NCI-H2107 treated with DMSO at 0.1 percent for 48 hours (cell line): ENCODE measurements at regions not wholly inside any gene's neighbourhood (a gene's known extent, or its start where the extent isn't known, plus 50 kb on each side); places are given as distances from the start of the nearest gene placed in this dataset.

Experiments
- DNase-seq: peaks from one replicate; lab custom pipeline; 2025; ENCODE audit not compliant: unreplicated experiment; lab: John Stamatoyannopoulos, UW

DNA sequence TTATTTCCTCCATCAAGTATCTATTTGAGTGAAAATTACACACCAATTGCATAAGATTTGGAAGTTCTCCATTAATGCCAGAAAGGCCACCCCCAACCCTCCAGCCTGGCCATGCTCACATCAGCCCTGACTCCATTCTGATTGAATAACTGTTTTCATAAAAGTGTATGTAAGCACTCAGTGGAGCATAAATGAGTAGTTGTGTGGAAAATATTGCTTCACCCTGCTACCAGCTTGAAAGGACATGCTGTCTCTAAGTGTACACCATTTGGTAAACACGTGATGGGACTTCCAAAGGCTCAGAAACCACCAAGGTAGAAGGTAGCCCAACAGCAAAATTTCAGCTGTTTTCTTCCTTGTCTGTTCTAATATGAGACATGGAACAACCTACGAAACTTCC is 393.8 kb downstream of the ZNF385D start:
- DNase-seq = no peak

DNA sequence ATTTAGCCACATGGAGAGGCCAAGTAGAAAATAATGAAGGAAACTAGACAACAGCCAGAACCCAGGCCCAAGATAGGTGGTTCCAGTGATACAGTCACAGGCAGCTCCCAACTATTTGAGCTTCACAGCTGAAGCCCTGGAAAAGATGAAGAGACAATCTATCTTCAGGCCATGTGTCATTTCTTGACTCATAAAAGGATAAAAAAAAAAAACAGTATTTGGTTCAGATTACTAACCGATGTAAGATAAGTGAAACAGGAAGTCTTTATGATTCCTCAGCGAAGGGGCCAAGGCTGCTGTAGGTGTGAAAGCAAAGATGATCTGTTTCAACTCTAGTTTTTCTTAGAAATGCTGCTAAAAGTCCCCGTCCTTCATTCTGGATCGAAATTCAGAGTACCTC is 394.6 kb downstream of the ZNF385D start:
- no peak for DNase-seq

DNA sequence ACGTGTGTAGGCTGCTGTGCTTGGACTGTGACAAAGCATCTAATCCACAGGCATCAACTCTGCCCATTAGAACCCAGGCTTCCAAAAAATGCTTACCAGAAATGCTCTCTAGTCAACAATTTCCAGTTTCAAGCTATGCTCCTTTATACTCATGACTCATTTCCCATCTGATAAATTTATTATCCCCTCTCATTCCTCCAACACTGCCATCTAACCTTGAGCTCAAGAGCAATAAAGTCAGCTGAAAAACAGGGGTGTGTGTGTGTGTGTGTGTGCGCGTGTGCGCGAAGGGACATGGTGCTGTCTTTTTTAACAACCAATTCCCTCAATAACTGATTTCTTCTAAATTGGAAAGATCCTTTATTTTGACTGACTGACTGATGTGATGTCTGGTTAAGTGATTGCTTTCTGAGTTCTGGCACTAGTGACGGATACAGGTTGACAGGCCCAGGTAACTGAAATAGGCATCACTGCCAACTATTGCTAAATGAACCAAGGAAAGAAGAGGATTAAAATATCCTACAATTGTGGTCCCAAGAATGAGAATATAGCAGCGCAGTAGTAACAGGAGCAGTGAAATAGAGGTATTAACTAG is 405.5 kb downstream of the ZNF385D start:
- no peak for DNase-seq

DNA sequence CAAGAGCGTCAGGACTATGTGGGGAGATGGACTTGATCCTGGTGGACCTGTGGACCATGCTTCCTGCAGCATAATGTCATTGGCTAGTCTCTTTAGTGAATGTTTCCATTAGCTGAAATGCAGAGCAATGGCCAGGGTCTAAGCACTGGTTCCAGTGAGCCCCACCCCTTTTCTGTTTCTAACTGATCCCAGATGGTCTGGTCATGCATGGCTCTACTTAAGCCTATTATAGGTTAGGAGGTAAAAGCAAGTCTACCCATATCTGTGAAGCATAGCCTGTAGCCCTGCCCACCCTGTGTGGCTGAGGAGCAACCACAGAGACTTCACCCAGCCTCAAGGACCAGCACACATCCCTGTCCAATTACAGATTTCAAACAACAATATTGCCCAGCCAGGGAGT is 419.2 kb downstream of the ZNF385D start:
- DNase-seq = no peak

DNA sequence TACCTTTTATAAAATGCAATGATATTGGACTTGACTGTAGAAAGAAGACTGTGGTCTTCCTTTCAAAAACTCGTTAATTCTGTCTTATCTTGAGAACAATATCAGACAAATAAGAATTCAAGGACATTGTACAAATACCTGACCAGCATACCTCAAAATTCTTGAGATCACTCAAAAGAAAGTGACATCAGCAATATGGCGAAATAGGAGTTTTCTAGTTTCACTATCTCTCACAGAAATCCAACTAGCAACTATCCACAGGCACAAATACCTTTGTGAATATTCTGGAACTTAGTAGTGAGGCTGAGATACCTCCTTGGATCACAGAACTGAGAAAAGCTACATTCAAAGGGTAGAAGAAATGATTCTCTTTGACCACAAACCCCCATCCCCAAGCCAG is 419.7 kb downstream of the ZNF385D start:
- DNase-seq = no peak

DNA sequence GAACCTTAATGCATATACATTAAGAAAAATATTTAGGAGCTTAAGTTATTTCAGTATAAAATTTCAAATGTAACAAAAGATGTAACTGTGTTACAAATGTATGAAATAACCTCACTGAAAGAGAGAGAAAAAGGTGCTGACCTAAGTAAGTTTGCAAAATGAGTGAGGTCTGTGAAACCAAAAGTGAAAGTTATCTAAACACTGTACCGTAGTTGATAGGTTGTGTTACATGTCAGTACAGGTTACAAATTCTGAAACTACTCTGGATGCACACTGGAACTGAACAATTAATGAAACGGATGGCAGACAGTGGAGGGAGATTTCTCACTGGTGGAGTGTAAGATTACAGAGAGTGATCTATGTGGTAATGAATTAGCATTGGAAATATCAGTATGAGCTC is 420.7 kb downstream of the ZNF385D start:
- no peak for DNase-seq

DNA sequence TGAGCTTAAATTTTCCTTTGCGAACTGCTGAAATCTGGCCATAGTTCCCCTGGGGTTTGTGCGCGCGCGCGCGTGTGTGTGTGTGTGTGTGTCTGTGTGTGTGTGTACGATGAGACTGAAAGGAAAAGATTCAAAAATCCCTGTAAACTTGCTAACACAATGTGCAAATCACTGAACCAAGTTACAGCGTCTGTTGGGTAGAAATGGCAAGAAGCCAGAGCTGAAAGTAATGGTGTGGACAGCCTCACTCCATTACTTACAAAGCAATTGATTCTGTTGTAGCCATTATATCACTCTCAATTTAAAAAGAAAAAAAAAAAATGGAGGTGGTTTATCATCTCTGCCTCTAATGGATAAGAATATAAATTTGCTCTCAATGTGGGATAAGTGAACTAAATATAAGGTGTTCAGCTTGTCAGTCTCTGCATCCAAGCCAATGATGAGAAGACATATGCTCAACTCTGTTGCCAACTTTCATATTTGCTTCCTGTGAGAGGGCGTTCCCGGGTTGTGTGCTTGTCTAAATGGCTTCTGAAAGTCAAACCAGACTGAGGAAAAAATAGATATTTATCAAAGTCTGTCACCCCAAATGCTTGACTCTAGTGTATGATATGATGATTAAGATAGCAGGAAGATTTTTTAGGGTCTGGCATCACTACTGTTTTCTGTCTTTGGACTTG is 422.2 kb downstream of the ZNF385D start:
- DNase-seq = no peak

DNA sequence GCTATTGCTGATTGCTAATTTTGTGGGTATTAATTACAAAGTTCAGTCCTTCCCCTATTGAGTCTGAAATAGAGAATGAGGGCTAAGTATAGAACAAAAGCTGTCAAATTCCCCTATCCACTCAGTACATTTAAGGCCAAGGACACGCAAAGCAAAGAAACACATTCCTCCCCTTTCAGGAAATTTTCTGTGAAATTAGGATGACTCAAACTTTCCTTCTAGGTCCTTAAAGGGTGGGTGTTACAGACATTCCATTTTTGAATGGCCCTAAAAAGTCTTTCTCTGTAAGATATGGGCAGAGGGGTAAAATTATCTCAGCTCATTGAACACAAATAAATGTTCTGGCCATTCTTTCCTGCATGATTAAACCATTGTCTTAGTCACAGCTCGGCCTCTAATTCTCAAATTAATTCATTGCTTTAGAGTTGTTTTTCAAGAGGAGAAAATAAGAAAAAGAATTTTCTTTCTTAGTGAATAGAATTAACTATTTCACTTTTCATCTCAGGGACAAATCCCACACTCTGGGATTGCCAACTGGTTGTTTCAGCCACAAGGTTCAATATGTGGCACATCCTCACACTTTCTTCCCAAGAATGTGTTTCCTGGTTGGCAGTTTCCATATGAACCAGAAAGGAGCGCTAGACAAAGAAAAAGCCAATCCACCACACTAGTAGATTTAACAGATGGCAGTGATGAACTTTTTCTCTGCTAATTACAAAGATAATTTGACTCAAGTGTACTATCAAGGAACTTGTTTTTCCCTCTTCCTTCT is 424.1 kb downstream of the ZNF385D start:
- no peak for DNase-seq

DNA sequence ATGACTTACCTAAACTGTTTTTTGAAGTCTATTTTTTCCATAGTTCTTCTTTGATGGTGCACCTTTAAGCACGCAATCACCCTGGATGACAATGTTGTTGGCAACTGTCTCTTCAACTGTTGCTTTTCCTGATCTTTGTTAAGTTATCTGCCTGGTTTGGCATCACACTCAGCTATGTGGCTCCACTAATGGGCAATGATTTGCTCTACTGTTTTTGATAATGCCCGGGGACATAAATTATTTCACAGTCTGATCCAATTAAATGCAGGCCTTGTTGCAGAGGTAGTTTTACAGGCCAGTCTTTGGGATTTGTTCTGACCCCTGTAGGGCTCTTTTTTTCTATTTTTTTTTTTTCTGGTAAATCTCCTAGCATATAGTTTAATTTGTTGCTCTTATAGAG is 436.3 kb downstream of the ZNF385D start:
- DNase-seq = no peak

DNA sequence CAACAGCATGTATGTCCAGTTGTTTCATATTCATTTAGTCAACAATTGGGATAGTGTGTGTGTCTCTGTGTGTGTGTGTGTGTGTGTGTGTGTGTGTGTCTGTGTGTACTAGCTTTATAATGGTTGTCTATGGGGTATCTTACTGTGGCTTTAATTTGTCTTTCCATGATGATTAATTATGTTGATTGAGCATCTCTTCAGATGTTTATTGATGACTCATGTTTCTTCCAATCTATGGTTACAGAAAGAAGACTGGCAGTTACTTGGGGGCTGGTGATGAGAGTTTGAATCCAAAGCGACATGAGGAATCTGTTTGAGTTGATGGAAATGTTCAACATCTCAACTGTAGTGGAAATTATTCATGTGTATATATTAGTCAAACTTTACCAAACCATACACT is 440.1 kb downstream of the ZNF385D start:
- no peak for DNase-seq

DNA sequence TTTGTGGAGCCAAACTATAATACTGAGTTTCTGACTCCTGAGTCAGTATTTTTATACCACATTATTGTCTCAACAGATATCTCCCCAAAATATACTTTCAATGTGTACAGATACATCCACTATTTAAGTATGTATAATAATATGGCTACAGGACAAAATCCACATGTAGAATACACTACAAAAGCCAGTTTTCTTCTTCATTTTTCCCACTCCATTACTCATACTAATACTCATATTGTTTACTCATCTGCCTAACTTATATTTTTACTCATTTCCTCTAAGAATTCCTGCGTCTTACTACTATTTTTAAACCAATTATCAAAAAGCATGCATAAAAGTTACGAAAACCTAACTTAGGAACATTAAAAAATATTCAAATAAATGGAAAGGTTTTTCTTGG is 440.8 kb downstream of the ZNF385D start:
- no peak for DNase-seq

DNA sequence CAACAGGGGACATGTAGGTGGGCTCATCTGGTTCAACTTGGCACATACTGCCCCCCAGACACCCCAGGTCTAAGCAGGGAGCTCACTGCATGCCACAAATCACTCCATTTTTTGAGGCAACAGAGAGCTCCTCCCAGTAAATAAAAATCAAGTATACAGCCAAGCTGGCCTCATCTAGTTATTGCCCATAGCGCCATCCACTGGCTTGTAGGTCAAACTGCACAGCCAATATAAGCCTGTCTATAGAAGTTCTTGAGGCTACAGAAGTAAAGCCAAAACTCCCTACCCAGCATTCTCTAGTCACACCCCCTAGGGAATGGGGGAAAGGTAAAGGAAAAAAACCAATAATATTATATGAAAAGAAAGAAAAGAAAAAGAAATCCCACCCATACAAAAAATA is 453.7 kb downstream of the ZNF385D start:
- DNase-seq = no peak

DNA sequence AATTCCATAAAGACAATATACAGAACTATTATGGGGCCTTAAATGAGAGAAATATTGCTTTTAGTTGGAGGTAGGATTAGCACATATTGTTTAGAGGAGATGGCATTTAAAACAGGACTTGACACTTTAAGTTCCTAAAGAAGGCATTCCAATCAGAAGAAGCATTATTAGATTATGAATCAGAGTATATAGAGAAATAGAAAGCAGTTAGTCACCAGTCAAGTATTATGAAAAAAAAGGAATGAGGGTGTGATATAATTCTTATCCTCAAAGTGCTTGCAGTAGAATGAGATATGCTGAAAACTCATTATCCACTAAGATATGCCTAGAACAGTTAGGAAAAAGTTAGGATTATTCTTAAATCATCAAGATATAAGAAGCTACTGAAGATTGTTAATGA is 456.2 kb downstream of the ZNF385D start:
- DNase-seq = no peak

DNA sequence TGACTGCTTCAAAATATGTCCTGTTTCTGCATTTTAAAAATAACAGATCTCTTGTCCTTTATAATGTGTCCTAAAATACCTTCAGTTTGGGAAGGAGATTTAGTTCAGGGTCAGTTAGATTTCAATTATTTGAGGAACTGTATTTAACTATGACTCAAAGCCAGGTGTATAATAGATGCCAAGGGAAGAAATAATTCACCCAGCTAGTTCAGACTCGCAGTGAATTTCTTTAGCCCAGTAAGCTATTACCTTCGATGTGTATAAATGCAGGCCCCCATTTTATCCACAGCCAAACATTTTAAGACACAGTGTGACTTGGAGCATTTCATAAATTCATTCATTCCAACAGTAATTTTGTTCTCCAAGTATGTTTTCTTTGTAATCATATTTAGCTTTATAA is 458.0 kb downstream of the ZNF385D start:
- DNase-seq = no peak

DNA sequence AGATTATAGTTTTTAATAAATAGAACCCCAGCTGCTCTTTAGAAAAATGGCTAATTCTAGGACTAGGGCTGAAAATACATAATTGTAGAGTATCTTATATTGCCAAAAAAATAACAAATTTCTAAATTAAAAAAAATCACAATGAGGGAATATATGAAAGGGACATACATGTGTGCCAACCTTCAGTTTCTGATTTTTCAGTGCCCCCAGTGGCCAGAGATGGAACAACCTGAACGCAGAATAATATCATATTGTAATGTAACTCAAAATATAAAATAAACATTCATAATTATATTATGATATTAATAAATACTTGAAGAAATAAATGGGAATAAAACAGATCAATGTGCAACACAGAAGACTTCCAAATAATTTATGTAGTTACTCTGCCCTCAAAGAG is 460.5 kb downstream of the ZNF385D start:
- no peak for DNase-seq

DNA sequence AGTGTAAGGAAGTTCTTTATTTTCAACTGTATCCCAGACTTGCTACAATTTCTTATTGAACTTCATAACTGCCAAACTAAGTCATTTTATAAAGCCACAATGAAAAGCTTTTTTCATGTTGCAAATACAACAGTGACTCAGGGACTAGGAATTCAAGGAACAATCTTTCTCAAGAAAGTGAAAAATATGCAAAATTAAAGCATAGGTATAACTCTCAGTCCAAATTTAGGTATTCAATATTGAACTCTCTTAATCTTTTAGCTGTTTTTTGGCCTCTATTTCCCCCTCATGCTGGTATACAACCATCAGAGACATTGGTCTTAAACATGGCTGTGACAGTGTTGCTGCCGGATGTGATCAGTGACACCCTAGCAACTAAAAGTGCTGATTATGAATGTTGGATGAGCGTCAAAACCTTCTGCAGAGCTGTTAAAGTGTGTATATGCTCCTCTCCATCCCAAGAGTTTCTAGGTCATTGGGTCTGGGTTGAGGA is 476.9 kb downstream of the ZNF385D start:
- DNase-seq = no peak

DNA sequence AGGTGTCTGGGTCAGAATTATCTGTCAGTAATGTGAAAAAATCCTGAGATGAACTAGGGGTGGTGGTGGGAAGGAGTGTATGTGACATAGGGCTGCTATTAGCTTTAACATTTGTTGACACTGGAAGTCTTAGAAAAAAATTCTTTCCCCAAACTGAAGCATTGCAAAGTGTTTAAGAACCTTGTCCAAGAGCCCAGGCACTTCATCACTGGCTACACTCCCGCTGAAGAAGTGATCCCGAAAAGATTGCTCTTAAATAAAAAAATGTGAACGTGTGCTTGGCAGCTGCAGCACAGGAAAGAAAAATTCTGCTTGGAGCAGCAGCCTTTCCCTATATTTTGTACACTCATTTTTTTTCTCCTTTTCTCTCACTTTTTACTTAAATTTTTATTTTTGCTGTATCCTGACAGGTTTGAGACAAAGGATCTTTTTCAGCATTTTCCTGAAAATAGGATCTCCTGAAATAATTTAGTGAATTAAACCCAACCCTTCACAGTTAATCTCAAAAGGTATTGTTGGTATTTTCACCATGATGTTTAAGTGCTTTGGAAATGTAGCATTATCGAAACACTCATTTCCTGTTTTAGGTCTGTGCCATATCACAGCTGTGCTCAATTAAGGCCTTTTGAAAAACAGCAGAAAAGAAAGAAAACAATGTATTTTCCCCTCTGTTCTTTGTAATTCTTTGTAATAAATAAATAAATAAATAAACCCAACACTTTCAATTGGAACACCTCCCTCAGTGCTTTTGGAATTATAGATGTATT is 477.6 kb downstream of the ZNF385D start:
- DNase-seq = no peak

DNA sequence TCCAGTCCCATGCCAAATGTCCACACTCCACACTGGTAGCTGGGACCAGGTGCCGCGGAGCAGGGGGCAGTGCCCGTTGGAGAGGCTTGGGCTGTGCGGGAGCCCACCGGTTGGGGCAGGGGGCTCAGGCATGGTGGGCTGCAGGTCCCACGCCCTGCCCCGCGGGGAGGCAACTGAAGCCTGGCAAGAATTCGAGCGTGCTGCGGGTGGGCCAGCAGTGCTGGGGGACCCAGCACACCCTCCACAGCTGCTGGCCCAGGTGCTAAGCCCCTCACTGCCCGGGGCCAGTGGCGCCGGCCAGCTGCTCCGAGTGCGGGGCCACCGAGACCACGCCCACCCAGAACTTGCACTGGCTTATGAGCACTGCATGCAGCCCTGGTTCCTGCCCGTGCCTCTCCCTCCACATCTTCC is 479.4 kb downstream of the ZNF385D start:
- no peak for DNase-seq

DNA sequence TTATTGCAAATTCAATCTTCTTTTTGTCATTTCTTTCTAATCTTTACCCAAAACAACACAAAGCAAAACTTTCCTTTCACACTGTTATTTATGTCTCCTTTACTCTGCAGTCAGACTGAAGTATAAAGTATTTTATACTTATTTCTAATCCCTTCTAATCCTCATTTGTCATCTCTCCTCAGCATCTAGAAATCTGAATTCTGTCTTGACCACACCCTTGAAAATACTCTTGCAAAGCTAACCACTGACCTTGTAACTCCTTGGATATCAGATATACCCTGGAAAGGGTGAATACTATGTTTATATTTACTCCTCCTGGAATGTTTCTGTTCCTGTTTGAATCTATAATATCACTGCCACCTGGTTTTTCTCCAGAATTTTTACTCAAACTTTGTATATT is 481.1 kb downstream of the ZNF385D start:
- no peak for DNase-seq

DNA sequence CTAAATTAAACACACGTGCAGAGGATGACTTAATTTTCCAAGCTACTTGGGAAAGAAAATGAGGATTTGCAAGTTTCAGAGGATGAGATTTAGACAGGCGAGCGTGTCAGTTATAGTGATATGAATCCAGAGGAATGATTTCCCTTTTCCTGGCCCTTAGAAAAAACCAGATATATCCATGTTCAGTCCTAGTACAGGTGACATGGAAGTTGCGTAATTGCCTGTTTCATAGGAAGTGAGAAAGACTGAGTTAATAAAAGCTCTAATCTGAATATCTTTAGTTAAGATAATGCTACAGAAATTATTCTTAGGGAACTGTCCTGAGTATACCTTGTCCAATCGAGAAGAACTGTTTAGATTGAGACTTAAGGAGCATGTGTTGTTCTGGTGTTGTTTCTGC is 490.5 kb downstream of the ZNF385D start:
- no peak for DNase-seq

DNA sequence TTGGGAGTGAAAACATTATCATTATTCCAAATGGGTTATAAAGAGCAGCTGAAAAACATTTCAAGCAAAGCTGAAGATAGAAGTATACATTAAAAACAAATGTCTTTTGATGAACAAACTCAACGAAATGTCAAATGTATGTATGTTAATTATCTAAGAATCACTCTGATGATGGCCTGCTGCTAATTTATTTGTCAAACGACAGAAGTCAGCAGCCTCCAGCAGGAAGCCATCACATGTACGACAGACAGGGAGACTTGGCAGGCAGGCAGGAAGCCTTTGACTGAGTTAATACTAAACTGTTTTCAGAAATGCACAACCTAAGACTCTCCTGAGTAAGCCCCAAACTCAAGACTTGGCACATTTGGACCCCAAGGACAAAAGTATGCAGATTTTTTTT is 491.1 kb downstream of the ZNF385D start:
- no peak for DNase-seq

DNA sequence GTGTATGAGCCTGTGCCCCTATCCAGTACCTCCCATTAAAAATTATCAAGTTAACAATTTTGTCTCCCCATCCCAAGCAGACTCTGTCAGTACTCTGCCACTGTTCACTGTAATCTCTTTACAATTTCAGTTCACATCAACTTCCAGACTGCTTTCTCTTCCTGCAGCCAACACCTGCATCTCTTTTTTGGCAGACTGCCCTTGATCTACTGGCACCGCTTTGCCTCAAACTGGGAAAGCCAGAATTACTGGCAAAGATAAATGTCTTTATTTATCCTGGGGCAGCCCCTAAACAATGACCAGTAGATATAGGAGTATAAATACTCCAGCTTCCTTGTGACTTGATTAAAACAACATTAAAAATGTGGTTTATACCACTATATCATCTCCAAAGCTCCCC is 494.1 kb downstream of the ZNF385D start:
- DNase-seq = no peak
